ENCODE measurements at regions not wholly inside any gene's neighbourhood (a gene's known extent, or its start where the extent isn't known, plus 50 kb on each side); places are given as distances from the start of the nearest gene placed in this dataset.

DNA sequence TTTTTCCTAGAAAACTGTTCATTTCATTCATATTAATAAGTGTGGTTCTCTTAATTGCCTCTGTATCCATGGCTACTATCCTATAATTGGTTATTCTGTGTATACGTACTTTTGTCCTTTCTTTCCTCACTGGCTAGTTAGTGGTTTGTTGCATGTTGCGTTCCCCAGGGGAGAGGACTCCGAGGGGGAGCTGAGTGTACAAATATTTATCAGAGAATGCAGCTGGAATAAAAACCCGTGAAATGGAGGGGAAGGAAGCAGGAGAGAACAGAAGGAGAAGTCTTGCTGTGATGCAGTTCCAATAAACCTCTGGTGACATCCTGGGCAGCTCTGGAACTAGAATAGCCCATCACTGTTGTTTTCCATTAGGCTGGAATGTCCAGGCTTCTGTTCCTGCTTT, 117.1 kb upstream of the RGS6 start:
- DNase-seq (no peak), ATAC-seq (ENCODE audit: low read depth) (peak; percentile 70)
- Histone ChIP-seq H2BK20ac (ENCODE audit: low read depth, low read length) (peak overlapping the region; percentile 66), H2BK120ac (ENCODE audit: low read depth, low read length) (peak overlapping the region; percentile 90), H3K4me2 (ENCODE audit: low read depth, low read length) (no peak overlapping the region), H2AK9ac (replicated peaks; ENCODE audit: low read depth, low read length, poor library complexity) (no peak overlapping the region), H4K20me1 (ENCODE audit: insufficient read depth, low read length) (no peaks in the 10 kb centered on the region), H2AFZ (replicated peaks; ENCODE audit: low read length, poor library complexity) (no peak overlapping the region), H2AK5ac (ENCODE audit: low read depth, low read length) (peak overlapping the region; percentile 57; the same call in 1 of the 2 replicates), H3K23ac (ENCODE audit: low read depth, low read length) (peak overlapping the region; percentile 63), H3K36me3 (ENCODE audit: control insufficient read depth, insufficient read depth, low read length) (no peaks in the 10 kb centered on the region), H3K14ac (replicated peaks; ENCODE audit: low read depth, low read length) (peak overlapping the region; percentile 52; the same call in 1 of the 2 replicates), H3K27me3 (ENCODE audit: control insufficient read depth, insufficient read depth, low read length) (peaks cover 13% of the 10 kb centered on the region), H3K9me1 (ENCODE audit: insufficient read depth, low read length) (no peaks in the 10 kb centered on the region), H3K4ac (ENCODE audit: low read depth, low read length) (peak overlapping the region; percentile 80), H4K8ac (ENCODE audit: low read depth in 2 of 2, low read length in 2 of 2) (no peak overlapping the region), H2BK5ac (ENCODE audit: low read depth, low read length, poor library complexity, severe bottlenecking) (no peak overlapping the region), H3K18ac (ENCODE audit: low read depth, low read length) (no peak overlapping the region), H3K56ac (ENCODE audit: extremely low read depth, insufficient read depth, low read length) (no peak overlapping the region), H4K91ac (ENCODE audit: insufficient read depth, low read depth, low read length) (no peak overlapping the region; the same call in 1 of the 2 replicates), H3K9ac (ENCODE audit: low read depth, low read length) (no peak overlapping the region), H3K79me1 (ENCODE audit: low read depth in 1 of 2, low read length in 2 of 2) (no peaks in the 10 kb centered on the region), H3K4me3 (ENCODE audit: insufficient read depth, low read depth, low read length) (no peak overlapping the region), H2BK15ac (ENCODE audit: low read depth, low read length) (no peak overlapping the region), H3K27ac (ENCODE audit: insufficient read depth, low read length) (no peak overlapping the region), H4K5ac (ENCODE audit: low read depth, low read length) (no peak overlapping the region), H3K9me3 (ENCODE audit: control insufficient read depth, insufficient read depth, low read length) (no peaks in the 10 kb centered on the region), H3K4me1 (ENCODE audit: control insufficient read depth, insufficient read depth, low read length) (peaks cover 4% of the 10 kb centered on the region; the same call in 1 of the 2 replicates)
- POLR2A ChIA-PET (ENCODE audit: unreplicated experiment): no interaction called here
- BruUV-seq (replicated peaks): no TSS peak
- in situ Hi-C loops (cut with MboI; ENCODE audit: low sequenced_read_pairs) (no loop called here), intact Hi-C loops (cut with micrococcal nuclease) (no loop called here), dilution Hi-C loops (cut with HindIII; ENCODE audit: low sequenced_read_pairs, unreplicated experiment) (no loop called here)
- no CpG with 5 or more reads among the region's 4 CpGs for WGBS, 2 experiments (ENCODE audit: extremely low coverage in 2 of 2, insufficient read length in 1 of 2)
- TF ChIP-seq MXI1 (IDR thresholded peaks at IDR 0.05; ENCODE audit: borderline replicate concordance, low read depth, low read length): no peak
- no peak for TF ChIP-seq CEBPB (IDR thresholded peaks at IDR 0.05; ENCODE audit: low read depth, low read length)
- no peak for TF ChIP-seq NFE2L2 (IDR thresholded peaks at IDR 0.05; ENCODE audit: low read depth, low read length)
- no peak for TF ChIP-seq SMC3 (IDR thresholded peaks at IDR 0.05; ENCODE audit: low read depth, low read length)
- TF ChIP-seq MAZ (IDR thresholded peaks at IDR 0.05; ENCODE audit: borderline replicate concordance, low read depth, low read length): no peak
- TF ChIP-seq, protein P1, sequence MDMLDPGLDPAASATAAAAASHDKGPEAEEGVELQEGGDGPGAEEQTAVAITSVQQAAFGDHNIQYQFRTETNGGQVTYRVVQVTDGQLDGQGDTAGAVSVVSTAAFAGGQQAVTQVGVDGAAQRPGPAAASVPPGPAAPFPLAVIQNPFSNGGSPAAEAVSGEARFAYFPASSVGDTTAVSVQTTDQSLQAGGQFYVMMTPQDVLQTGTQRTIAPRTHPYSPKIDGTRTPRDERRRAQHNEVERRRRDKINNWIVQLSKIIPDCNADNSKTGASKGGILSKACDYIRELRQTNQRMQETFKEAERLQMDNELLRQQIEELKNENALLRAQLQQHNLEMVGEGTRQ (IDR thresholded peaks at IDR 0.05; ENCODE audit: low read depth, low read length): no peak
- TF ChIP-seq, protein P2, sequence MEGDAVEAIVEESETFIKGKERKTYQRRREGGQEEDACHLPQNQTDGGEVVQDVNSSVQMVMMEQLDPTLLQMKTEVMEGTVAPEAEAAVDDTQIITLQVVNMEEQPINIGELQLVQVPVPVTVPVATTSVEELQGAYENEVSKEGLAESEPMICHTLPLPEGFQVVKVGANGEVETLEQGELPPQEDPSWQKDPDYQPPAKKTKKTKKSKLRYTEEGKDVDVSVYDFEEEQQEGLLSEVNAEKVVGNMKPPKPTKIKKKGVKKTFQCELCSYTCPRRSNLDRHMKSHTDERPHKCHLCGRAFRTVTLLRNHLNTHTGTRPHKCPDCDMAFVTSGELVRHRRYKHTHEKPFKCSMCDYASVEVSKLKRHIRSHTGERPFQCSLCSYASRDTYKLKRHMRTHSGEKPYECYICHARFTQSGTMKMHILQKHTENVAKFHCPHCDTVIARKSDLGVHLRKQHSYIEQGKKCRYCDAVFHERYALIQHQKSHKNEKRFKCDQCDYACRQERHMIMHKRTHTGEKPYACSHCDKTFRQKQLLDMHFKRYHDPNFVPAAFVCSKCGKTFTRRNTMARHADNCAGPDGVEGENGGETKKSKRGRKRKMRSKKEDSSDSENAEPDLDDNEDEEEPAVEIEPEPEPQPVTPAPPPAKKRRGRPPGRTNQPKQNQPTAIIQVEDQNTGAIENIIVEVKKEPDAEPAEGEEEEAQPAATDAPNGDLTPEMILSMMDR (conservative IDR thresholded peaks at IDR 0.05; ENCODE audit: low read depth, low read length): no peak
- CTCF ChIA-PET: interaction anchor here (1.1 kb wide), 1 partner anchor 40 kb away, joined by 4 read pairs; no protein-coding TSS in a partner anchor
